ENCODE measurements at regions not wholly inside any gene's neighbourhood (a gene's known extent, or its start where the extent isn't known, plus 50 kb on each side); places are given as distances from the start of the nearest gene placed in this dataset.
"Not testable (repeated sequence)": the region's sequence is repeated elsewhere in the genome, so short reads cannot be mapped to it uniquely, and the experiment has no call there.

- no peak overlapping the region for H3K27ac Mint-ChIP-seq
- no peak overlapping the region for H3K4me3 Mint-ChIP-seq
- TF ChIP-seq CTCF (IDR thresholded peaks at IDR 0.05) = no peak
- peaks cover 6% of the 10 kb centered on the region for H3K27me3 Mint-ChIP-seq (ENCODE audit: insufficient read depth)
- H3K4me1 Mint-ChIP-seq (ENCODE audit: low read depth) = no peaks in the 10 kb centered on the region
- no peak for DNase-seq
- H3K9me3 Mint-ChIP-seq = peaks cover 3% of the 10 kb centered on the region; the same call in 1 of the 2 replicates
- no peaks in the 10 kb centered on the region for H3K36me3 Mint-ChIP-seq (ENCODE audit: low read depth)
Observed at GRCh38 chr2:239869272-239870155, 155.6 kb downstream of the NDUFA10 start.

GRCh38 chr2:239868556-239869181, 156.5 kb downstream of the NDUFA10 start:
- no peak overlapping the region for H3K4me3 Mint-ChIP-seq
- TF ChIP-seq CTCF (IDR thresholded peaks at IDR 0.05) = no peak
- DNase-seq = no peak
- no peaks in the 10 kb centered on the region for H3K4me1 Mint-ChIP-seq (ENCODE audit: low read depth)
- peaks cover 3% of the 10 kb centered on the region; the same call in 1 of the 2 replicates for H3K9me3 Mint-ChIP-seq
- H3K27me3 Mint-ChIP-seq (ENCODE audit: insufficient read depth) = peaks cover 1% of the 10 kb centered on the region; the same call in 1 of the 2 replicates
- H3K36me3 Mint-ChIP-seq (ENCODE audit: low read depth) = no peaks in the 10 kb centered on the region
- no peak overlapping the region for H3K27ac Mint-ChIP-seq

- DNase-seq = no peak
- Mint-ChIP-seq H3K36me3 (ENCODE audit: low read depth) (no peaks in the 10 kb centered on the region), H3K27ac (no peak overlapping the region), H3K4me3 (no peak overlapping the region), H3K9me3 (peaks cover 6% of the 10 kb centered on the region), H3K27me3 (ENCODE audit: insufficient read depth) (no peaks in the 10 kb centered on the region), H3K4me1 (ENCODE audit: low read depth) (no peaks in the 10 kb centered on the region)
- no peak for TF ChIP-seq CTCF (IDR thresholded peaks at IDR 0.05)
Observed at GRCh38 chr2:239866778-239867177, 158.4 kb downstream of the NDUFA10 start.

- Mint-ChIP-seq H3K27me3 (ENCODE audit: insufficient read depth) (no peaks in the 10 kb centered on the region), H3K4me1 (ENCODE audit: low read depth) (no peaks in the 10 kb centered on the region), H3K4me3 (no peak overlapping the region), H3K27ac (no peak overlapping the region), H3K9me3 (peaks cover 9% of the 10 kb centered on the region), H3K36me3 (ENCODE audit: low read depth) (no peaks in the 10 kb centered on the region)
- TF ChIP-seq CTCF (IDR thresholded peaks at IDR 0.05) = no peak
- no peak for DNase-seq
Observed at GRCh38 chr2:239866350-239866749, 158.8 kb downstream of the NDUFA10 start.

GRCh38 chr2:239865856-239866255, 159.3 kb downstream of the NDUFA10 start:
- H3K4me3 Mint-ChIP-seq; DNase-seq; H3K9me3 Mint-ChIP-seq; H3K27me3 Mint-ChIP-seq (ENCODE audit: insufficient read depth); H3K4me1 Mint-ChIP-seq (ENCODE audit: low read depth); H3K27ac Mint-ChIP-seq; H3K36me3 Mint-ChIP-seq (ENCODE audit: low read depth): not testable (repeated sequence)

GRCh38 chr2:239865059-239865639, 160.0 kb downstream of the NDUFA10 start:
- H3K9me3 Mint-ChIP-seq = peaks cover 11% of the 10 kb centered on the region
- no peak for TF ChIP-seq CTCF (IDR thresholded peaks at IDR 0.05)
- DNase-seq = no peak
- no peak overlapping the region for H3K27ac Mint-ChIP-seq
- H3K4me1 Mint-ChIP-seq (ENCODE audit: low read depth) = no peaks in the 10 kb centered on the region
- H3K4me3 Mint-ChIP-seq = no peak overlapping the region
- no peaks in the 10 kb centered on the region for H3K36me3 Mint-ChIP-seq (ENCODE audit: low read depth)
- no peaks in the 10 kb centered on the region for H3K27me3 Mint-ChIP-seq (ENCODE audit: insufficient read depth)

All from HFFc6 (cell line).